Stomach (tissue), 4 donors: ENCODE measurements at regions not wholly inside any gene's neighbourhood (a gene's known extent, or its start where the extent isn't known, plus 50 kb on each side); places are given as distances from the start of the nearest gene placed in this dataset.

Experiments
- CTCF ChIP-seq, 7 experiments: fragments of 450-650 bp in 4 of 7; fragments of 200-600 bp in 3 of 7; sonication (generic) in 3 of 7; IDR thresholded peaks; one replicate each; pipeline ENCODE4 v1.5.1; 2016 to 2019; ENCODE audit warnings: antibody characterized with exemption in 7 of 7, control low read depth in 2 of 7, mild to moderate bottlenecking in 1 of 7
- POLR2A ChIP-seq, 4 donors: fragments of 450-650 bp; IDR thresholded peaks; one replicate each; pipeline ENCODE4 v1.6.1; 2016; ENCODE audit warnings: antibody characterized with exemption in 4 of 4, control low read depth in 2 of 4, mild to moderate bottlenecking in 1 of 4, moderate library complexity in 1 of 4

- TF ChIP-seq POLR2A (IDR thresholded peaks at IDR 0.05) = no peak
- no peak for TF ChIP-seq CTCF (IDR thresholded peaks at IDR 0.05)
These were observed 228.8 kb downstream of the GATA3 start for GRCh38 chr10:8283166-8283905.
